GM12878 (cell line): ENCODE measurements at regions not wholly inside any gene's neighbourhood (a gene's known extent, or its start where the extent isn't known, plus 50 kb on each side); places are given as distances from the start of the nearest gene placed in this dataset.

ENCODE experiments used
- CREB1 ChIP-seq: IDR thresholded peaks from 2 replicates; pipeline ENCODE4 v1.6.1; 2012; ENCODE audit warnings: low read depth, mild to moderate bottlenecking, inconsistent platforms
- POLR2A ChIP-seq: IDR thresholded peaks from 2 replicates; pipeline ENCODE4 v1.6.1; 2011; ENCODE audit warnings: low read depth, mild to moderate bottlenecking, low read length
- POLR2AphosphoS5 ChIP-seq: IDR thresholded peaks from 2 replicates; pipeline ENCODE4 v1.6.1; 2011; ENCODE audit warnings: mild to moderate bottlenecking, low read length, inconsistent platforms
- SMC3 ChIP-seq: IDR thresholded peaks from 2 replicates; pipeline ENCODE4 v1.6.1; 2011; ENCODE audit warnings: low read length, improper control_type of control experiment, borderline replicate concordance
- TF ChIP-seq, protein P1 (sequence below), 3 experiments: IDR thresholded peaks in 2 of 3; conservative IDR thresholded peaks in 1 of 3; 2 replicates each; pipeline ENCODE4 v1.5.1; 2011; ENCODE audit warnings: low read depth in 3 of 3, low read length in 3 of 3, mild to moderate bottlenecking in 3 of 3, control low read depth in 2 of 3, moderate library complexity in 2 of 3, inconsistent platforms in 1 of 3, mixed read lengths in 1 of 3; ENCODE audit not compliant: control insufficient read depth in 2 of 3, insufficient read depth in 1 of 3; ENCODE audit errors: extremely low read depth in 1 of 3
- TF ChIP-seq, protein P2 (sequence below): IDR thresholded peaks from 2 replicates; pipeline ENCODE4 v1.6.1; 2012; ENCODE audit warnings: low read depth, low read length, improper control_type of control experiment
- TF ChIP-seq, protein P3 (sequence below): IDR thresholded peaks from 2 replicates; pipeline ENCODE4 v1.6.1; 2011; ENCODE audit warnings: low read depth, mild to moderate bottlenecking, low read length, moderate library complexity, borderline replicate concordance; ENCODE audit errors: extremely low read depth
- TF ChIP-seq, protein P4 (sequence below): IDR thresholded peaks from 2 replicates; pipeline ENCODE4 v1.6.1; 2011; ENCODE audit warnings: low read depth, low read length, improper control_type of control experiment, borderline replicate concordance
- TF ChIP-seq, protein P5 (sequence below): IDR thresholded peaks from 2 replicates; pipeline ENCODE4 v1.6.1; 2012; ENCODE audit warnings: improper control_type of control experiment, low read depth, low read length; ENCODE audit not compliant: insufficient replicate concordance

DNA sequence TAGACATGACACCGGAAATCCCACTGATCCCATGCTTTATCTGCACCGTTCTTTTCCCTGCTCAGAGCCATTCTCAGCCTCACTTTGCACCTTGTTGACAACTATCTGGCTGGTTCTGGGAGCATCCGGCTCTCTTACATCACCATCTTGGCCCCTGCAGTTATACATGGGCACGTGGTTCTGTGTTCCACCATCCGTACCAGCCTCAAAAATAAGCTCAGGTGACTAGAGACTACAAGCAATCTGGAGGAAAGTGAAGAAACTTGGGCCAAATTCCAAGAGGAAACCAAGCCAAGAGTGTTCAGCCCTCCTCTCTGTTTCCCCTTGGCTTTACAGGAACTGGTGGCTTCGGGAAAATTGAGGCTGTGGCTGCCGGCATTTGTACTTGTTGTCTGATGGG is 244.6 kb upstream of the ACVR2A start:
- TF ChIP-seq, protein P1, sequence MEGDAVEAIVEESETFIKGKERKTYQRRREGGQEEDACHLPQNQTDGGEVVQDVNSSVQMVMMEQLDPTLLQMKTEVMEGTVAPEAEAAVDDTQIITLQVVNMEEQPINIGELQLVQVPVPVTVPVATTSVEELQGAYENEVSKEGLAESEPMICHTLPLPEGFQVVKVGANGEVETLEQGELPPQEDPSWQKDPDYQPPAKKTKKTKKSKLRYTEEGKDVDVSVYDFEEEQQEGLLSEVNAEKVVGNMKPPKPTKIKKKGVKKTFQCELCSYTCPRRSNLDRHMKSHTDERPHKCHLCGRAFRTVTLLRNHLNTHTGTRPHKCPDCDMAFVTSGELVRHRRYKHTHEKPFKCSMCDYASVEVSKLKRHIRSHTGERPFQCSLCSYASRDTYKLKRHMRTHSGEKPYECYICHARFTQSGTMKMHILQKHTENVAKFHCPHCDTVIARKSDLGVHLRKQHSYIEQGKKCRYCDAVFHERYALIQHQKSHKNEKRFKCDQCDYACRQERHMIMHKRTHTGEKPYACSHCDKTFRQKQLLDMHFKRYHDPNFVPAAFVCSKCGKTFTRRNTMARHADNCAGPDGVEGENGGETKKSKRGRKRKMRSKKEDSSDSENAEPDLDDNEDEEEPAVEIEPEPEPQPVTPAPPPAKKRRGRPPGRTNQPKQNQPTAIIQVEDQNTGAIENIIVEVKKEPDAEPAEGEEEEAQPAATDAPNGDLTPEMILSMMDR (IDR thresholded peaks at IDR 0.05 in 2 of 3, conservative IDR thresholded peaks at IDR 0.05 in 1 of 3; ENCODE audit: control insufficient read depth in 2 of 3, extremely low read depth in 1 of 3, insufficient read depth in 1 of 3, low read depth in 3 of 3, low read length in 3 of 3) = no peak
- TF ChIP-seq CREB1 = no peak
- TF ChIP-seq POLR2A = no peak
- TF ChIP-seq SMC3 = no peak
- TF ChIP-seq, protein P2, sequence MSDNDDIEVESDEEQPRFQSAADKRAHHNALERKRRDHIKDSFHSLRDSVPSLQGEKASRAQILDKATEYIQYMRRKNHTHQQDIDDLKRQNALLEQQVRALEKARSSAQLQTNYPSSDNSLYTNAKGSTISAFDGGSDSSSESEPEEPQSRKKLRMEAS = no peak
- TF ChIP-seq, protein P3, sequence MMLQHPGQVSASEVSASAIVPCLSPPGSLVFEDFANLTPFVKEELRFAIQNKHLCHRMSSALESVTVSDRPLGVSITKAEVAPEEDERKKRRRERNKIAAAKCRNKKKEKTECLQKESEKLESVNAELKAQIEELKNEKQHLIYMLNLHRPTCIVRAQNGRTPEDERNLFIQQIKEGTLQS = no peak
- no peak for TF ChIP-seq POLR2AphosphoS5
- TF ChIP-seq, protein P4, sequence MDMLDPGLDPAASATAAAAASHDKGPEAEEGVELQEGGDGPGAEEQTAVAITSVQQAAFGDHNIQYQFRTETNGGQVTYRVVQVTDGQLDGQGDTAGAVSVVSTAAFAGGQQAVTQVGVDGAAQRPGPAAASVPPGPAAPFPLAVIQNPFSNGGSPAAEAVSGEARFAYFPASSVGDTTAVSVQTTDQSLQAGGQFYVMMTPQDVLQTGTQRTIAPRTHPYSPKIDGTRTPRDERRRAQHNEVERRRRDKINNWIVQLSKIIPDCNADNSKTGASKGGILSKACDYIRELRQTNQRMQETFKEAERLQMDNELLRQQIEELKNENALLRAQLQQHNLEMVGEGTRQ = no peak
- TF ChIP-seq, protein P5, sequence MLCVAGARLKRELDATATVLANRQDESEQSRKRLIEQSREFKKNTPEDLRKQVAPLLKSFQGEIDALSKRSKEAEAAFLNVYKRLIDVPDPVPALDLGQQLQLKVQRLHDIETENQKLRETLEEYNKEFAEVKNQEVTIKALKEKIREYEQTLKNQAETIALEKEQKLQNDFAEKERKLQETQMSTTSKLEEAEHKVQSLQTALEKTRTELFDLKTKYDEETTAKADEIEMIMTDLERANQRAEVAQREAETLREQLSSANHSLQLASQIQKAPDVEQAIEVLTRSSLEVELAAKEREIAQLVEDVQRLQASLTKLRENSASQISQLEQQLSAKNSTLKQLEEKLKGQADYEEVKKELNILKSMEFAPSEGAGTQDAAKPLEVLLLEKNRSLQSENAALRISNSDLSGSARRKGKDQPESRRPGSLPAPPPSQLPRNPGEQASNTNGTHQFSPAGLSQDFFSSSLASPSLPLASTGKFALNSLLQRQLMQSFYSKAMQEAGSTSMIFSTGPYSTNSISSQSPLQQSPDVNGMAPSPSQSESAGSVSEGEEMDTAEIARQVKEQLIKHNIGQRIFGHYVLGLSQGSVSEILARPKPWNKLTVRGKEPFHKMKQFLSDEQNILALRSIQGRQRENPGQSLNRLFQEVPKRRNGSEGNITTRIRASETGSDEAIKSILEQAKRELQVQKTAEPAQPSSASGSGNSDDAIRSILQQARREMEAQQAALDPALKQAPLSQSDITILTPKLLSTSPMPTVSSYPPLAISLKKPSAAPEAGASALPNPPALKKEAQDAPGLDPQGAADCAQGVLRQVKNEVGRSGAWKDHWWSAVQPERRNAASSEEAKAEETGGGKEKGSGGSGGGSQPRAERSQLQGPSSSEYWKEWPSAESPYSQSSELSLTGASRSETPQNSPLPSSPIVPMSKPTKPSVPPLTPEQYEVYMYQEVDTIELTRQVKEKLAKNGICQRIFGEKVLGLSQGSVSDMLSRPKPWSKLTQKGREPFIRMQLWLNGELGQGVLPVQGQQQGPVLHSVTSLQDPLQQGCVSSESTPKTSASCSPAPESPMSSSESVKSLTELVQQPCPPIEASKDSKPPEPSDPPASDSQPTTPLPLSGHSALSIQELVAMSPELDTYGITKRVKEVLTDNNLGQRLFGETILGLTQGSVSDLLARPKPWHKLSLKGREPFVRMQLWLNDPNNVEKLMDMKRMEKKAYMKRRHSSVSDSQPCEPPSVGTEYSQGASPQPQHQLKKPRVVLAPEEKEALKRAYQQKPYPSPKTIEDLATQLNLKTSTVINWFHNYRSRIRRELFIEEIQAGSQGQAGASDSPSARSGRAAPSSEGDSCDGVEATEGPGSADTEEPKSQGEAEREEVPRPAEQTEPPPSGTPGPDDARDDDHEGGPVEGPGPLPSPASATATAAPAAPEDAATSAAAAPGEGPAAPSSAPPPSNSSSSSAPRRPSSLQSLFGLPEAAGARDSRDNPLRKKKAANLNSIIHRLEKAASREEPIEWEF = no peak
